HepG2 (cell line): ENCODE measurements at regions not wholly inside any gene's neighbourhood (a gene's known extent, or its start where the extent isn't known, plus 50 kb on each side); places are given as distances from the start of the nearest gene placed in this dataset.
A peak's percentile ranks its signal among the peaks of the same experiment; 100 is the strongest.

Source experiments
- ATAC-seq: fragments of 200-7000 bp; cut with Tn5 transposase; 3 replicates; pipeline ENCODE4 v1.9.1; 2020; ENCODE audit warnings: mild to moderate bottlenecking, moderate library complexity
- BruUV-seq: library from RNA; stranded (reverse); fragments of 400-500 nt; replicated peaks from 2 replicates; lab custom pipeline; 2021; lab: Mats Ljungman, UMichigan
- CTCF ChIA-PET: fragments of 300-600 bp; formaldehyde crosslinking; extraction: SDS; loops from one replicate; lab custom pipeline; 2021; ENCODE audit warnings: low total read pairs, inconsistent platforms, low intra/inter-chr PET ratio; lab: Yijun Ruan, JAX
- POLR2A ChIA-PET: fragments of 350-600 bp; sonication (Branson Sonifier 250); formaldehyde crosslinking; loops from one replicate; lab custom pipeline; 2020; ENCODE audit warnings: antibody characterized with exemption, inconsistent platforms; lab: Yijun Ruan, JAX
- DNase-seq: peaks from one replicate; pipeline ENCODE4 v3.0.0-alpha.2; 2015; ENCODE audit warnings: low spot score
- FAIRE-seq: peaks from 3 replicates; lab custom pipeline; 2011; peaks lifted over from hg19 to GRCh38; lab: Jason Lieb, UNC
- H2AFZ ChIP-seq: one replicate; pipeline ENCODE4 v1.6.1; 2011; ENCODE audit warnings: low read length, inconsistent platforms
- H3K27ac ChIP-seq: fragments of 300-600 bp; 3 replicates; pipeline ENCODE4 v1.8.0; 2011; ENCODE audit warnings: mixed run types, mild to moderate bottlenecking, mixed read lengths, low read length, inconsistent platforms; ENCODE audit not compliant: insufficient read depth; ENCODE audit errors: extremely low read length
- H3K27me3 ChIP-seq, 2 experiments: fragments of 200-600 bp in 1 of 2; 2 replicates in 1 of 2; 3 replicates in 1 of 2; pipeline versions ENCODE4 v1.6.0 to v1.8.0; 2011; ENCODE audit warnings: low read length in 2 of 2, mild to moderate bottlenecking in 2 of 2, moderate library complexity in 2 of 2, inconsistent platforms in 1 of 2; ENCODE audit not compliant: insufficient read depth in 2 of 2, control insufficient read depth in 1 of 2
- H3K36me3 ChIP-seq, 2 experiments: fragments of 200-600 bp in 1 of 2; replicated peaks in 1 of 2; 2 replicates in 1 of 2; 3 replicates in 1 of 2; pipeline versions ENCODE4 v1.5.1 to v1.8.0; 2011; ENCODE audit warnings: low read length in 2 of 2, inconsistent platforms in 1 of 2; ENCODE audit not compliant: insufficient read depth in 2 of 2, control insufficient read depth in 1 of 2
- H3K4me1 ChIP-seq: 2 replicates; pipeline ENCODE4 v1.5.1; 2012; ENCODE audit warnings: low read length, inconsistent platforms; ENCODE audit not compliant: insufficient read depth
- H3K4me2 ChIP-seq: 2 replicates; pipeline ENCODE4 v1.6.0; 2011; ENCODE audit warnings: low read depth, low read length, inconsistent platforms
- H3K4me3 ChIP-seq, 3 experiments: fragments of 200-600 bp in 1 of 3; sonication (generic), shearing (Covaris generic) in 1 of 3; replicated peaks in 1 of 3; 2 replicates each; pipeline ENCODE4 v1.5.1; 2011 to 2016; ENCODE audit warnings: low read length in 3 of 3, inconsistent platforms in 2 of 3, low read depth in 2 of 3, mild to moderate bottlenecking in 2 of 3, control low read depth in 1 of 3, mixed read lengths in 1 of 3; ENCODE audit not compliant: insufficient read depth in 1 of 3
- H3K79me2 ChIP-seq: one replicate; pipeline ENCODE4 v1.6.1; 2011; ENCODE audit warnings: low read length, inconsistent platforms; ENCODE audit not compliant: insufficient read depth
- H3K9ac ChIP-seq: 2 replicates; pipeline ENCODE4 v1.6.0; 2011; ENCODE audit warnings: mild to moderate bottlenecking, low read depth, low read length, inconsistent platforms; ENCODE audit not compliant: insufficient read depth
- H3K9me3 ChIP-seq: 2 replicates; pipeline ENCODE4 v1.5.1; 2012; ENCODE audit warnings: mild to moderate bottlenecking, low read length
- H4K20me1 ChIP-seq: 2 replicates; pipeline ENCODE4 v1.6.0; 2011; ENCODE audit warnings: inconsistent platforms, mild to moderate bottlenecking, low read length, moderate library complexity; ENCODE audit not compliant: insufficient read depth
- DNMT3B ChIP-seq: conservative IDR thresholded peaks from 2 replicates; pipeline ENCODE4 v1.6.1; 2016; ENCODE audit warnings: missing biosample characterization, control low read depth
- EHMT2 ChIP-seq: fragments of 200-600 bp; sonication (generic); IDR thresholded peaks from 2 replicates; pipeline ENCODE4 v1.7.0; 2017; ENCODE audit warnings: antibody characterized with exemption, low read depth, low read length, borderline replicate concordance
- KLF15 ChIP-seq: sonication (generic); formaldehyde crosslinking; IDR thresholded peaks from 2 replicates; pipeline ENCODE4 v1.8.1; 2023; ENCODE audit warnings: borderline replicate concordance, mild to moderate bottlenecking, inconsistent platforms, missing genetic modification reagents, mixed read lengths
- PAXIP1 ChIP-seq: sonication (generic); formaldehyde crosslinking; conservative IDR thresholded peaks from 2 replicates; pipeline ENCODE4 v1.4.0; 2020; ENCODE audit warnings: mild to moderate bottlenecking, missing genetic modification reagents, moderate library complexity
- ZNF318 ChIP-seq: sonication (generic); formaldehyde crosslinking; IDR thresholded peaks from 2 replicates; pipeline ENCODE4 v1.4.0; 2020; ENCODE audit warnings: mild to moderate bottlenecking, missing genetic modification reagents
- ZNF652 ChIP-seq: IDR thresholded peaks from 2 replicates; pipeline ENCODE4 v1.6.1; 2016; ENCODE audit warnings: low read depth, borderline replicate concordance
- ZNF773 ChIP-seq: sonication (generic); formaldehyde crosslinking; IDR thresholded peaks from 2 replicates; pipeline ENCODE4 v1.4.0; 2020; ENCODE audit warnings: missing genetic modification reagents, borderline replicate concordance
- WGBS: methylation state at CpG from one replicate; pipeline ENCODE4 v1.1.6; 2017; ENCODE audit warnings: low lambda C conversion rate; 5-methylcytosine and 5-hydroxymethylcytosine counted together
- in situ Hi-C: cut with HindIII; loops from 2 replicates; pipeline ENCODE4 v1.10.0; 2017; ENCODE audit warnings: low pct_unique_long_range_greater_than_20kb; ENCODE audit not compliant: extremely low pct_ligation_motif_present
- intact Hi-C: fragments of 100-400 bp; cut with micrococcal nuclease; formaldehyde crosslinking; loops from one replicate; pipeline ENCODE4 v1.10.0; 2022; ENCODE audit not compliant: unreplicated experiment

GRCh38 chr6:54003316-54003715 lies 107.9 kb upstream of the MLIP start (continued):
- TF ChIP-seq KLF15 (no peak), PAXIP1 (no peak), ZNF773 (CRISPR knock-in tag) (no peak), DNMT3B (CRISPR knock-in tag) (no peak)
- TF ChIP-seq, all 625 proteins: peak for 0

- POLR2A ChIA-PET: no interaction called here
- H3K36me3 ChIP-seq: no peaks in the 10 kb centered on the region
- DNase-seq: no peak
- intact Hi-C loops: no loop called here
- peak overlapping the region; percentile 66 for H3K4me2 ChIP-seq
- ATAC-seq: peak; percentile 17; the same call in 2 of the 3 replicates
- CTCF ChIA-PET: no interaction called here
- WGBS: 2% methylated on average over 1 of the region's 1 CpG
- H3K27me3 ChIP-seq: no peaks in the 10 kb centered on the region; a peak in 1 of 5 replicates
- BruUV-seq: no TSS peak
- TF ChIP-seq EHMT2 (no peak), ZNF652 (CRISPR knock-in tag) (peak; percentile 81), ZNF318 (CRISPR knock-in tag) (no peak)
- TF ChIP-seq, all 625 proteins: peak for 1
- H3K4me3 ChIP-seq: peak overlapping the region in 2 of 3 experiments; percentile 11 to 22; a peak in 1 of 6 replicates
- no peaks in the 10 kb centered on the region for H4K20me1 ChIP-seq
- H3K27ac ChIP-seq: no peak overlapping the region
- in situ Hi-C loops: no loop called here
- FAIRE-seq: no peak
- no peak overlapping the region for H2AFZ ChIP-seq
- no peaks in the 10 kb centered on the region for H3K9me3 ChIP-seq
- no peak overlapping the region for H3K9ac ChIP-seq
- H3K79me2 ChIP-seq: no peaks in the 10 kb centered on the region
- peaks cover 34% of the 10 kb centered on the region for H3K4me1 ChIP-seq
Observed at GRCh38 chr6:54008589-54008988, 102.7 kb upstream of the MLIP start.
